Osteoblast (primary cell): ENCODE measurements at regions not wholly inside any gene's neighbourhood (a gene's known extent, or its start where the extent isn't known, plus 50 kb on each side); places are given as distances from the start of the nearest gene placed in this dataset.

Experiments used
- DNase-seq: peaks from one replicate; pipeline ENCODE4 v3.0.0; 2011; ENCODE audit warnings: low spot score, mixed read lengths; ENCODE audit not compliant: insufficient read length; ENCODE audit errors: missing footprints
- H2AFZ ChIP-seq: 2 replicates; pipeline ENCODE4 v1.6.0; 2011; ENCODE audit warnings: mild to moderate bottlenecking, low read length
- H3K27ac ChIP-seq: 2 replicates; pipeline ENCODE4 v1.5.1; 2011; ENCODE audit warnings: mild to moderate bottlenecking, low read depth, low read length, moderate library complexity
- H3K27me3 ChIP-seq: 2 replicates; pipeline ENCODE4 v1.6.0; 2012; ENCODE audit warnings: mild to moderate bottlenecking, control low read depth, inconsistent platforms, low read length, moderate library complexity; ENCODE audit not compliant: insufficient read depth
- H3K36me3 ChIP-seq: 2 replicates; pipeline ENCODE4 v1.5.1; 2011; ENCODE audit warnings: mild to moderate bottlenecking, low read length, control low read depth, moderate library complexity; ENCODE audit not compliant: insufficient read depth
- H3K4me1 ChIP-seq: 2 replicates; pipeline ENCODE4 v1.5.1; 2011; ENCODE audit warnings: mild to moderate bottlenecking, low read length, control low read depth, moderate library complexity; ENCODE audit not compliant: insufficient read depth
- H3K4me2 ChIP-seq: 2 replicates; pipeline ENCODE4 v1.6.0; 2011; ENCODE audit warnings: mild to moderate bottlenecking, low read length; ENCODE audit not compliant: insufficient read depth
- H3K4me3 ChIP-seq: fragments of 200-600 bp; sonication (generic); 3 replicates; pipeline ENCODE4 v1.5.1; 2012; ENCODE audit warnings: mild to moderate bottlenecking, low read length, inconsistent platforms; ENCODE audit not compliant: insufficient read depth
- H3K79me2 ChIP-seq: 2 replicates; pipeline ENCODE4 v1.6.0; 2012; ENCODE audit warnings: mild to moderate bottlenecking, low read length, control low read depth, inconsistent platforms; ENCODE audit not compliant: insufficient read depth
- H3K9me3 ChIP-seq: 2 replicates; pipeline ENCODE4 v1.5.1; 2011; ENCODE audit warnings: low read depth, low read length, control low read depth
- H4K20me1 ChIP-seq: 2 replicates; pipeline ENCODE4 v1.6.0; 2012; ENCODE audit warnings: mild to moderate bottlenecking, low read length, control low read depth; ENCODE audit not compliant: insufficient read depth
- TF ChIP-seq, protein P1 (sequence below): IDR thresholded peaks from 2 replicates; pipeline ENCODE4 v1.5.1; 2011; ENCODE audit warnings: mild to moderate bottlenecking, low read depth, low read length, moderate library complexity; ENCODE audit errors: extremely low read depth

DNA sequence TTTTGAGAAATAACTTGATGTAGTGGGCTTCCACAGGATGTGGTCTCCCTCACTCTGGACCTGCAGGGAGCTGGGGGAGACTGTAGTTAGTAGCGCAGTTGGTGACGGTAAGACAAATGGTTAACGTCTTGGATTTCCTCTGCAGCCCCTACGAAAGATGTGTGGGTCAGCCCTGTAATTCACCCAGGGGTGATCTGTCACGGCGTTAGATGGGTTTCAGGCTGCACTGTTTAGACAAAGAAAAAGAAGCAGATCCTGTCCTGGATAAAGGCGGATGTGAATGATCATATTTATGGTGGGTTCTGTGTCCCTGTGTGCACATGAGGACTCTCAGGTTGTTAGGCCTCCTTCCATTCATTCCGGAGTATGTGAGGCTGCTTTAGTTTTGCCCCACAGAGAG, 142.0 kb upstream of the SLC28A3 start:
- Histone ChIP-seq H2AFZ (no peak overlapping the region), H3K4me2 (no peak overlapping the region), H3K36me3 (no peaks in the 10 kb centered on the region), H4K20me1 (no peaks in the 10 kb centered on the region), H3K4me1 (no peaks in the 10 kb centered on the region), H3K79me2 (no peaks in the 10 kb centered on the region), H3K4me3 (no peak overlapping the region), H3K27ac (no peak overlapping the region), H3K27me3 (no peaks in the 10 kb centered on the region), H3K9me3 (no peaks in the 10 kb centered on the region)
- TF ChIP-seq, protein P1, sequence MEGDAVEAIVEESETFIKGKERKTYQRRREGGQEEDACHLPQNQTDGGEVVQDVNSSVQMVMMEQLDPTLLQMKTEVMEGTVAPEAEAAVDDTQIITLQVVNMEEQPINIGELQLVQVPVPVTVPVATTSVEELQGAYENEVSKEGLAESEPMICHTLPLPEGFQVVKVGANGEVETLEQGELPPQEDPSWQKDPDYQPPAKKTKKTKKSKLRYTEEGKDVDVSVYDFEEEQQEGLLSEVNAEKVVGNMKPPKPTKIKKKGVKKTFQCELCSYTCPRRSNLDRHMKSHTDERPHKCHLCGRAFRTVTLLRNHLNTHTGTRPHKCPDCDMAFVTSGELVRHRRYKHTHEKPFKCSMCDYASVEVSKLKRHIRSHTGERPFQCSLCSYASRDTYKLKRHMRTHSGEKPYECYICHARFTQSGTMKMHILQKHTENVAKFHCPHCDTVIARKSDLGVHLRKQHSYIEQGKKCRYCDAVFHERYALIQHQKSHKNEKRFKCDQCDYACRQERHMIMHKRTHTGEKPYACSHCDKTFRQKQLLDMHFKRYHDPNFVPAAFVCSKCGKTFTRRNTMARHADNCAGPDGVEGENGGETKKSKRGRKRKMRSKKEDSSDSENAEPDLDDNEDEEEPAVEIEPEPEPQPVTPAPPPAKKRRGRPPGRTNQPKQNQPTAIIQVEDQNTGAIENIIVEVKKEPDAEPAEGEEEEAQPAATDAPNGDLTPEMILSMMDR, result no peak
- no peak for DNase-seq

GRCh38 chr9:84484172-84484571, 143.6 kb upstream of the SLC28A3 start:
- H3K4me2 ChIP-seq, result no peak overlapping the region
- no peaks in the 10 kb centered on the region for H3K27me3 ChIP-seq
- no peaks in the 10 kb centered on the region for H3K36me3 ChIP-seq
- H3K79me2 ChIP-seq, result no peaks in the 10 kb centered on the region
- TF ChIP-seq, protein P1, result no peak
- H4K20me1 ChIP-seq, result no peaks in the 10 kb centered on the region
- no peaks in the 10 kb centered on the region for H3K9me3 ChIP-seq
- no peak for DNase-seq
- H3K4me3 ChIP-seq, result no peak overlapping the region
- no peak overlapping the region for H3K27ac ChIP-seq
- H3K4me1 ChIP-seq, result no peaks in the 10 kb centered on the region
- H2AFZ ChIP-seq, result no peak overlapping the region

DNA sequence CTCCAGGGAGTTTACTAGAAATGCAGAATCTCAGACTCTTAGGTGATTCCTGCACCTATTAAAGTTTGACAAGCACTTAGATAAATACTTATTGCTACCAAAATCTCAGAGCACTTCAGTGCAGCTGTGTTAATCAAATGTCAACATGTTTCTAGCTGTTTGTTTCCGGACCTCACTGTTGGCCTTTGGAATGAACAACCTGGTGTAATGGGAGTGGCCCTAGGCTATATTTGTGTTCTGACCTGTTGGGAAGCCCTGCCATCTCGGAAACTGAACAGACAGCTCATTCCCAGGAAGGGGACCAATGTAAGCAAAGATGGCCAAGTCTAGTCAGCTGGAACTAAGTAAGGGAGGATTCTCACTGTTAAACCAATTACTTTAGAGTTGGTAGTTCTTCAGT, 145.0 kb upstream of the SLC28A3 start:
- no peaks in the 10 kb centered on the region for H3K9me3 ChIP-seq
- no peaks in the 10 kb centered on the region for H3K79me2 ChIP-seq
- no peaks in the 10 kb centered on the region for H3K27me3 ChIP-seq
- H2AFZ ChIP-seq, result no peak overlapping the region
- no peak overlapping the region for H3K4me2 ChIP-seq
- H3K4me3 ChIP-seq, result no peak overlapping the region
- H3K36me3 ChIP-seq, result no peaks in the 10 kb centered on the region
- H3K4me1 ChIP-seq, result no peaks in the 10 kb centered on the region
- no peak for DNase-seq
- TF ChIP-seq, protein P1, result no peak
- no peaks in the 10 kb centered on the region for H4K20me1 ChIP-seq
- no peak overlapping the region for H3K27ac ChIP-seq

DNA sequence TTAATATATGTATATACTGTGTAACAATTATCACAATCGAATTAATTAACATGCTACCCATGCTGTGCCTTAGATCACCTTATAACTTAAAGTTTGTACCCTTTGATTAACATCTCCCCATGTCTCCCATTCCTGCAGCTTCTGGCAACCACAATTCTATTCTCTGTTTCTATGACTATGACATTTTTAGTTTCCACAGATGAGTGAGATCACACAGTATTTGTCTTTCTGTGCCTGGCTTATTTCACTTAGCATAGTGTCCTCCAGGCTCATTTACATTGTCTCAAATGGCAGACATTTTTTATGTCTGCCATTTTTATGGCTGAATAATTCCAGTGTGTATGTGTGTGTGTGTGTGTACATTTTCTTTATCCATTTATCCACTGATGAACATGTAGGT, 146.1 kb upstream of the SLC28A3 start:
- H3K4me2 ChIP-seq, result no peak overlapping the region
- TF ChIP-seq, protein P1, result no peak
- H3K4me3 ChIP-seq, result no peak overlapping the region
- H3K9me3 ChIP-seq, result no peaks in the 10 kb centered on the region
- no peak for DNase-seq
- no peak overlapping the region for H2AFZ ChIP-seq
- no peaks in the 10 kb centered on the region for H3K4me1 ChIP-seq
- H3K79me2 ChIP-seq, result no peaks in the 10 kb centered on the region
- no peak overlapping the region for H3K27ac ChIP-seq
- no peaks in the 10 kb centered on the region for H3K36me3 ChIP-seq
- H3K27me3 ChIP-seq, result no peaks in the 10 kb centered on the region
- H4K20me1 ChIP-seq, result no peaks in the 10 kb centered on the region
